Progenitor cell of endocrine pancreas (in vitro differentiated cells): ENCODE measurements at regions not wholly inside any gene's neighbourhood (a gene's known extent, or its start where the extent isn't known, plus 50 kb on each side); places are given as distances from the start of the nearest gene placed in this dataset.
"Not testable (repeated sequence)": the region's sequence is repeated elsewhere in the genome, so short reads cannot be mapped to it uniquely, and the experiment has no call there.

Source experiments
- DNase-seq: peaks from one replicate; pipeline ENCODE4 v3.0.0; 2021; ENCODE audit warnings: low spot score; ENCODE audit not compliant: unreplicated experiment
- H3K27ac Mint-ChIP-seq: 2 replicates; pipeline ENCODE4 v1.8.0; 2021; ENCODE audit warnings: mild to moderate bottlenecking, moderate library complexity, mixed read lengths
- H3K27me3 Mint-ChIP-seq: 2 replicates; pipeline ENCODE4 v1.8.0; 2021; ENCODE audit warnings: mixed read lengths
- H3K36me3 Mint-ChIP-seq: 2 replicates; pipeline ENCODE4 v1.8.0; 2022; ENCODE audit warnings: mixed read lengths; ENCODE audit not compliant: insufficient read depth
- H3K4me1 Mint-ChIP-seq: 2 replicates; pipeline ENCODE4 v1.8.0; 2021; ENCODE audit warnings: low read depth, mixed read lengths
- H3K4me3 Mint-ChIP-seq: 2 replicates; pipeline ENCODE4 v1.8.0; 2021; ENCODE audit warnings: low read depth, mild to moderate bottlenecking, moderate library complexity, mixed read lengths
- H3K9me3 Mint-ChIP-seq: 2 replicates; pipeline ENCODE4 v1.8.0; 2021; ENCODE audit warnings: low read depth, mixed read lengths
- CTCF ChIP-seq: fragments of 200-600 bp; sonication (generic); IDR thresholded peaks from one replicate; pipeline ENCODE4 v1.5.0; 2021; ENCODE audit warnings: antibody characterized with exemption, mild to moderate bottlenecking; ENCODE audit not compliant: unreplicated experiment

GRCh38 chr7:81190997-81191768 lies 272.3 kb upstream of the SEMA3C start:
- Mint-ChIP-seq H3K27me3 (no peaks in the 10 kb centered on the region), H3K9me3 (no peaks in the 10 kb centered on the region), H3K27ac (no peak overlapping the region), H3K4me3 (no peak overlapping the region), H3K36me3 (no peaks in the 10 kb centered on the region), H3K4me1 (no peaks in the 10 kb centered on the region)
- no peak for DNase-seq
- no peak for TF ChIP-seq CTCF

- no peak for DNase-seq
- no peak overlapping the region for H3K4me3 Mint-ChIP-seq
- no peak for TF ChIP-seq CTCF
- H3K27ac Mint-ChIP-seq: no peak overlapping the region
- H3K9me3 Mint-ChIP-seq: no peaks in the 10 kb centered on the region
- no peaks in the 10 kb centered on the region for H3K36me3 Mint-ChIP-seq
- no peaks in the 10 kb centered on the region for H3K4me1 Mint-ChIP-seq
- no peaks in the 10 kb centered on the region for H3K27me3 Mint-ChIP-seq
Observed at GRCh38 chr7:81187753-81188152, 268.9 kb upstream of the SEMA3C start.

- no peak for DNase-seq
- no peaks in the 10 kb centered on the region for H3K36me3 Mint-ChIP-seq
- no peaks in the 10 kb centered on the region for H3K4me1 Mint-ChIP-seq
- TF ChIP-seq CTCF: no peak
- no peaks in the 10 kb centered on the region for H3K9me3 Mint-ChIP-seq
- H3K4me3 Mint-ChIP-seq: no peak overlapping the region
- H3K27ac Mint-ChIP-seq: no peak overlapping the region
- no peaks in the 10 kb centered on the region for H3K27me3 Mint-ChIP-seq
Observed at GRCh38 chr7:81186691-81187090, 267.8 kb upstream of the SEMA3C start.

GRCh38 chr7:81185072-81185471 lies 266.2 kb upstream of the SEMA3C start:
- Mint-ChIP-seq H3K4me1 (no peaks in the 10 kb centered on the region), H3K27ac (no peak overlapping the region), H3K27me3 (no peaks in the 10 kb centered on the region), H3K4me3 (no peak overlapping the region), H3K36me3 (no peaks in the 10 kb centered on the region), H3K9me3 (peaks cover 4% of the 10 kb centered on the region)
- TF ChIP-seq CTCF: no peak
- DNase-seq: no peak

GRCh38 chr7:81183326-81183725 lies 264.5 kb upstream of the SEMA3C start:
- TF ChIP-seq CTCF: no peak
- H3K4me3 Mint-ChIP-seq: no peak overlapping the region

GRCh38 chr7:81182056-81182455 lies 263.2 kb upstream of the SEMA3C start:
- not testable (repeated sequence) for H3K27me3 Mint-ChIP-seq

More at GRCh38 chr7:81183326-81183725, 264.5 kb upstream of the SEMA3C start:
- Mint-ChIP-seq H3K4me1 (no peaks in the 10 kb centered on the region), H3K36me3 (no peaks in the 10 kb centered on the region), H3K9me3 (peaks cover 9% of the 10 kb centered on the region), H3K27ac (no peak overlapping the region), H3K27me3 (no peaks in the 10 kb centered on the region)
- DNase-seq: no peak

More at GRCh38 chr7:81182056-81182455, 263.2 kb upstream of the SEMA3C start:
- H3K9me3 Mint-ChIP-seq: peaks cover 15% of the 10 kb centered on the region
- H3K4me3 Mint-ChIP-seq, H3K4me1 Mint-ChIP-seq, H3K36me3 Mint-ChIP-seq, H3K27ac Mint-ChIP-seq, DNase-seq: not testable (repeated sequence)
